Activated CD4-positive, alpha-beta memory T cell treated with anti-CD3 and anti-CD28 coated beads for 36 hours (primary cell): ENCODE measurements at regions not wholly inside any gene's neighbourhood (a gene's known extent, or its start where the extent isn't known, plus 50 kb on each side); places are given as distances from the start of the nearest gene placed in this dataset.
"Not testable (repeated sequence)": the region's sequence is repeated elsewhere in the genome, so short reads cannot be mapped to it uniquely, and the experiment has no call there.

Experiments
- CTCF ChIA-PET: fragments of 350-600 bp; sonication (Branson Sonifier 250); formaldehyde crosslinking; loops from one replicate; lab custom pipeline; 2021; ENCODE audit warnings: antibody characterized with exemption, inconsistent platforms; lab: Charles Lee
- POLR2A ChIA-PET: fragments of 350-600 bp; sonication (Branson Sonifier 250); formaldehyde crosslinking; loops from one replicate; lab custom pipeline; 2021; ENCODE audit warnings: antibody characterized with exemption; lab: Charles Lee
- DNase-seq: peaks from one replicate; pipeline ENCODE4 v3.0.0-alpha.2; 2020
- H3K27ac Mint-ChIP-seq: one replicate; pipeline ENCODE4 v1.8.0; 2021; ENCODE audit warnings: mixed read lengths
- H3K27me3 Mint-ChIP-seq: one replicate; pipeline ENCODE4 v1.8.0; 2021; ENCODE audit warnings: mixed read lengths
- H3K36me3 Mint-ChIP-seq: one replicate; pipeline ENCODE4 v1.8.0; 2021; ENCODE audit warnings: mixed read lengths
- H3K4me1 Mint-ChIP-seq: one replicate; pipeline ENCODE4 v1.8.0; 2021; ENCODE audit warnings: low read depth, mixed read lengths
- H3K4me3 Mint-ChIP-seq: one replicate; pipeline ENCODE4 v1.8.0; 2021; ENCODE audit warnings: mild to moderate bottlenecking, mixed read lengths
- H3K9me3 Mint-ChIP-seq: one replicate; pipeline ENCODE4 v1.8.0; 2021; ENCODE audit warnings: mixed read lengths
- intact Hi-C: fragments of 100-400 bp; cut with micrococcal nuclease; formaldehyde crosslinking; loops from one replicate; pipeline ENCODE4 v1.15.1; 2023

DNA sequence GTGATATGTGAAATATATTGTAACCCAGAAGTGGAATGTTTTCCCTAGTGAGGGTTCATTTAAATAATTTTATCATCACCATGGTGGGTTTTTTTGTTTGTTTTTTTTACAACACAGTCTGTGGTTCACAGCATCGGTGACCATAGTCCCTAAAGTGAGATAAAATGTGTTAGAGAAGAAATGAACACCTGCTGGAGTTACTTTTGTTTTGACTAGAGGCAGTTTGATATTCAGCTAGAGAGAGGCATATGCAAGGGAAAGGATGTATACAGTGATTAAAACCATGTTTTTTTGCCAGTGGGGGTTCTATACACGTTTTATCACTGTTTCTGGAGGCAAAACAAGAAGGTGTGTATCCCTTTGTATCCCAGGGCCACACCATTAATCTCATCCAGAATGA is 541.5 kb downstream of the PCDH7 start:
- Mint-ChIP-seq H3K4me1 (no peaks in the 10 kb centered on the region), H3K27me3 (no peaks in the 10 kb centered on the region), H3K36me3 (no peaks in the 10 kb centered on the region), H3K27ac (no peak overlapping the region), H3K9me3 (peaks cover 21% of the 10 kb centered on the region), H3K4me3 (no peak overlapping the region)
- intact Hi-C loops: no loop called here
- ChIA-PET POLR2A (no interaction called here), CTCF (no interaction called here)
- no peak for DNase-seq

DNA sequence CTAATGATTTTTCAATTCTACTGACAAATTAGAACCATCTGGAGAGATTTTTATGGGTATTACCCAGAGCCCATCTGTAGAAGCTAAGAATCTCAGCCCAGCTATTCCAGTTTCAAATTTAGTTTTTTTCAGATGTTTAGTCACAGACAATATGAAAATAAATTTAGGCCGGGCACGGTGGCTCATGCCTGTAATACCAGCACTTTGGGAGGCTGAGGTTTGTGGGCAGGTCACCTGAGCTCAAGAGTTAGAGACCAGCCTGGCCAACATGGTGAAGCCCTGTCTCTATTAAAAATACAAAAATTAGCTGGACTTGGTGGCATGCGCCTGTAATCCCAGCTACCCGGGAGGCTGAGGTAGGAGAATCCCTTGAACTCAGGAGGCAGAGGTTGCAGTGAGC is 545.9 kb downstream of the PCDH7 start:
- H3K4me1 Mint-ChIP-seq, H3K27ac Mint-ChIP-seq, H3K4me3 Mint-ChIP-seq, H3K9me3 Mint-ChIP-seq, H3K27me3 Mint-ChIP-seq, POLR2A ChIA-PET, intact Hi-C loops, H3K36me3 Mint-ChIP-seq, DNase-seq, CTCF ChIA-PET: not testable (repeated sequence)

DNA sequence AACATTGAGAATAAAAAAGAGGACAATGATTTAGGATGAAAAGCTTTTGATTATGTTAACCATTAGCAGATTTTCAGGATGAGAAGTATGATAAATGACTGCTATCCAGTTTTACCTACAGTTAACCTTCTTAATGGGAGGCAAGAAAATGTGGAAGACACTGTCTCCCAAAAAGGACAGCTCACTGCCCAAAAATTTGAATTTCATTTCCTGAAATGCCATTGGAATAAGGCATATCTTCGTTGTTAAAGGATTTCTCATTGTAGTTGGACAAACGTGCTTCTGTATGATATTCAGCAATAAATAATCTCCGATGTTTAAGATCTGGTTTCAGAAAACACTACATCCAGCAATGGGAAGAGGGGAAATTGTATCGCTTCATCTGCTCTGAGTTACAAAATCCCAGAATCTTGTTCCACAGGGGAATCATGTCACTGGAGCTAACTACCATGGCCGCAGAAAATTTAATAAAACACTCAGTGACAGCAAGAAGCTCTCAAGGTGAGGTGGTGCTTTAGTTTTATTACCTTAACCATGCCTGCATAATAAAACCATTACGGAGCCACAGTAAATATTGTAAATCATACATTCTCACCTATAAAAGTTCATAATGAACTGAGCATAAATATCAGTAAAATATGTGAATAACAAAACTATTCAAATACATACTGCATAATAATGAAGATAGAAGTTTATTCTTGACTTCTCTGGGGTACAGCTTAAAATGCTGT is 552.3 kb downstream of the PCDH7 start:
- H3K27ac Mint-ChIP-seq: no peak overlapping the region
- POLR2A ChIA-PET: no interaction called here
- H3K4me3 Mint-ChIP-seq: no peak overlapping the region
- H3K4me1 Mint-ChIP-seq: no peaks in the 10 kb centered on the region
- no peak for DNase-seq
- peaks cover 3% of the 10 kb centered on the region for H3K9me3 Mint-ChIP-seq
- no peaks in the 10 kb centered on the region for H3K36me3 Mint-ChIP-seq
- CTCF ChIA-PET: no interaction called here
- intact Hi-C loops: no loop called here
- H3K27me3 Mint-ChIP-seq: no peaks in the 10 kb centered on the region

DNA sequence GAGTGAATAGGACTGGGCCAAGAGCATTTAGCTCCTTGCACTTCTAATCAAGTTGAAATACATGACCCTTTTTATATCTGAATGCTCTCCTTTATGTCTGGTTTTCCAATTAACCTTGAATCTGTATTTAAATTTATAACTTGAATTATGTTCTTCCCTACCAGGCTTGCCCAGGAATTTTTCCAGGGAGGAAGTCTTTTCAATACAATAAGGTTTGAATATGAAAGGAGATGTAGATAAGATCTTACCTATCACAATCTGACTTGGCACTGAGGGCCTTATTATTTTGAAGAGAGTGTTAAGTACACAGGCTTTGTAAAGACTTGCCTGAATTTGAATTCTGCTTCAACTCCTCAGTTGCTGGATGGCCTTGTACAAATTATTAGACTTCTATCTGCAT is 555.7 kb downstream of the PCDH7 start:
- Mint-ChIP-seq H3K4me1 (no peaks in the 10 kb centered on the region), H3K4me3 (no peak overlapping the region), H3K36me3 (no peaks in the 10 kb centered on the region), H3K9me3 (peaks cover 8% of the 10 kb centered on the region), H3K27ac (no peak overlapping the region), H3K27me3 (no peaks in the 10 kb centered on the region)
- POLR2A ChIA-PET: no interaction called here
- CTCF ChIA-PET: no interaction called here
- intact Hi-C loops: no loop called here
- no peak for DNase-seq

DNA sequence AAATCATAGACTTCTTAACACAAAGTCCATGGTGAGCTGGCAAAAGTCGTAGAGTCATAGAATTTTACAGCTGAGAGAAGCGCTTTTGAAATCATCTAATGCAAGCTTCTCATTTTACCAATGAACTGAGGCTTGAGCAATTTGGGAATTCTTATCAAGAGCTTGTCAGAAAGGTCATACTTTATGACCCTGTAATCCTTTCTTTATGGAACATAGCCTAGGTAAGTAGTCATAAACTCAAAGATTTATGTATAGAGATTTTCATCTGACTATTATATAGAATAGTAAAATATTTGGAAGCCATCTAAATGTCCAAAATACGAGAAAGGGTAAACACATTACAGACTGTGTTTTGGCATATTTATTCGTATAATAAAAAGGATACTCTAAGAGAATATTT is 563.5 kb downstream of the PCDH7 start:
- CTCF ChIA-PET: no interaction called here
- Mint-ChIP-seq H3K4me1 (no peaks in the 10 kb centered on the region), H3K4me3 (no peak overlapping the region), H3K27ac (no peak overlapping the region), H3K27me3 (no peaks in the 10 kb centered on the region), H3K9me3 (peaks cover 22% of the 10 kb centered on the region), H3K36me3 (no peaks in the 10 kb centered on the region)
- POLR2A ChIA-PET: no interaction called here
- intact Hi-C loops: no loop called here
- DNase-seq: no peak

DNA sequence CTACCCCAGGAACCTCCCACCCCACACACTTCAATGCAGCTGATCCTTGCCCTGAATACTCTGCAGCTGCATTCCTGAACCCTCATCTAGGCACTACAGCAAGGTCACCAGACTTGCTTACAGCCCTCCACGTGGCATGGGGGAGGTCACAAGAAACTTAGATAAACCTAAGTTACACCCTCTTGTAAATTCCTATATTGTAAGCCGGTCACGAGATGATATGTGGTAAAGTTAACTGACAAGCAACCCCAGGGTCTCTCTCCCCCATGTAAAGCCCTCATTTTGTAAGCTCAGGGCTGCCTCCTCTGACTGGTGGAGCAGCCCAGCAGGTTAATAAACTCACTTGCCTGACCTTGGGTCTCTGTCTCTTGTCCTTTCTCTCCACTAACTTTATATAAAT is 570.7 kb downstream of the PCDH7 start:
- ChIA-PET CTCF (no interaction called here), POLR2A (no interaction called here)
- intact Hi-C loops: no loop called here
- Mint-ChIP-seq H3K36me3 (no peaks in the 10 kb centered on the region), H3K27ac (no peak overlapping the region), H3K27me3 (no peaks in the 10 kb centered on the region), H3K4me1 (no peaks in the 10 kb centered on the region), H3K9me3 (peaks cover 27% of the 10 kb centered on the region), H3K4me3 (no peak overlapping the region)
- DNase-seq: no peak

DNA sequence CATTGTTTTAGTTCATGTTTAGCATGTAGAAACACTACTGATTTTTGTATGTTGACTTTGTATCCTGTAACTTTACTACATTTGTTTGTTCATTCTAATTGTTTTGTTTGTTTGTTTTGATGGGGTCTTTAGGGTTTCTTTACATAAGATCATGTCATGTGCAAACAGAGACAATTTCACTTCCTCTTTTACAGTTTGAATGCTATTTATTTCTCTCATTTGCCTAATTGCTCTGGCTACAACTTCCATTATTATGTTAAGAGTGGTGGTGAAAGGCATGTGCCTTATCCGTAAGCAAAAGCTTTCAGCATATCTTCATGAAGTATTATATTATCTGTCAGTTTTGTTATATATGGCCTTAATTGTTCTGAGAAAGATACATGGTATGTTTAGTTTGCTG is 571.1 kb downstream of the PCDH7 start:
- no peaks in the 10 kb centered on the region for H3K27me3 Mint-ChIP-seq
- CTCF ChIA-PET: no interaction called here
- H3K4me3 Mint-ChIP-seq: no peak overlapping the region
- intact Hi-C loops: no loop called here
- POLR2A ChIA-PET: no interaction called here
- H3K36me3 Mint-ChIP-seq: no peaks in the 10 kb centered on the region
- no peak for DNase-seq
- H3K27ac Mint-ChIP-seq: no peak overlapping the region
- no peaks in the 10 kb centered on the region for H3K4me1 Mint-ChIP-seq
- peaks cover 25% of the 10 kb centered on the region for H3K9me3 Mint-ChIP-seq

DNA sequence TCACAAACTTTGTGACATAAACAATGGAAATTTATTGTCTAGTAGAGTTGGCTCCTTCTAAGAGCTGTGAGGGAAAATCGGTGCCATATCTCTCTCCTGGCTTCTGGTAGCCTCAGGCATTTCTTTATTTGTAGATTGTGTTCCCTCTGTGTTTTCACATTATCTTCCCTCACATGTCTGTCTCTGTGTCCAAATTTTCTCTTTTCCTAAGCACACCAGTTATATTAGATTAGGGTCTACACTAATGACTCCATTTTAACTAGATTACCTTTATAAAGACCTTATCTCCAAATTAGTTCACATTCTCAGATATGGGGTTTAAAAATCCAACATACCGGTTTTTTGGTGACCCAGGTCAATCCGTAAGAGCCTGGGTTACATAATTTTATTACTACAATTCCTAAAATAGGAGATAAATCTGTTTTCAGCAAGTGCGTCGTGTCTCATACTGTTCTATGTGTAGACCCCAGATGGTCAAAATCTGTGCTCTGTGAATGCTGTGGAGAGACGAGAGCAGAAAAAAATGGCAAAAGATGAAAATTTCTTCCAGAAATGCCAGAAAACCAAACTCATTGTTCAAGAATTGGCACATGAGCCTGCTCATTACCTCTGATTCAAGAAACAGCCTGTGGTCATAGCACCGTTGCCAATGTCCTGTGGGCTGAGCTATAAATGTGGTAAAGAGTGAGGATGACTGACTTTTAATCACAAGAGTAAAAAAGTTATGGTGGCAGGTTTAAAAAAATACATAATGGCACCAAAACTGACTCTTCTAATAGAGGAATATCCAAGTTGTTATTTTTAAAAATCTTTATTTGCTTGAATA is 574.7 kb downstream of the PCDH7 start:
- no peak for DNase-seq
- Mint-ChIP-seq H3K27me3 (no peaks in the 10 kb centered on the region), H3K4me3 (no peak overlapping the region), H3K36me3 (no peaks in the 10 kb centered on the region), H3K27ac (no peak overlapping the region), H3K9me3 (peaks cover 19% of the 10 kb centered on the region), H3K4me1 (no peaks in the 10 kb centered on the region)
- ChIA-PET CTCF (no interaction called here), POLR2A (no interaction called here)
- intact Hi-C loops: no loop called here

DNA sequence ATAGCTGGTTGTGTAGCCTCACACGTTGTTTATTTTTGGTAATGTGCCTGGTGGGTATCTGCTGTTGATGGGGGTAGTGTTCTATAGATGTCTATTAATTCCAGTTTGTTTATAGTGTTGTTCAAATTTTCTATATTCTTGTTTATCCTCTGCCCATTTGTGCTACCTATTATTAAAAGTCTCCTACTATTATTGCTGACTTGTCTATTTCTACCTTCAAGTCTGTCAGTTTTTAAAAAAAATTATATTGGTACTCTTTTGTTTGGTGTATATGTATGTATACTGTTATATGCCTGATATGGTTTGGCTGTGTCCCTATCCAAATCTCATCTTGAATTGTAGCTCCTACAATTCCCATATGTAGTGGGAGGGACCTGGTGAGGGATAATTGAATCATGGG is 578.6 kb downstream of the PCDH7 start:
- no peak overlapping the region for H3K4me3 Mint-ChIP-seq
- no peak overlapping the region for H3K27ac Mint-ChIP-seq
- intact Hi-C loops: no loop called here
- no peak for DNase-seq
- peaks cover 3% of the 10 kb centered on the region for H3K9me3 Mint-ChIP-seq
- H3K4me1 Mint-ChIP-seq: no peaks in the 10 kb centered on the region
- CTCF ChIA-PET: no interaction called here
- POLR2A ChIA-PET: no interaction called here
- no peaks in the 10 kb centered on the region for H3K27me3 Mint-ChIP-seq
- no peaks in the 10 kb centered on the region for H3K36me3 Mint-ChIP-seq

DNA sequence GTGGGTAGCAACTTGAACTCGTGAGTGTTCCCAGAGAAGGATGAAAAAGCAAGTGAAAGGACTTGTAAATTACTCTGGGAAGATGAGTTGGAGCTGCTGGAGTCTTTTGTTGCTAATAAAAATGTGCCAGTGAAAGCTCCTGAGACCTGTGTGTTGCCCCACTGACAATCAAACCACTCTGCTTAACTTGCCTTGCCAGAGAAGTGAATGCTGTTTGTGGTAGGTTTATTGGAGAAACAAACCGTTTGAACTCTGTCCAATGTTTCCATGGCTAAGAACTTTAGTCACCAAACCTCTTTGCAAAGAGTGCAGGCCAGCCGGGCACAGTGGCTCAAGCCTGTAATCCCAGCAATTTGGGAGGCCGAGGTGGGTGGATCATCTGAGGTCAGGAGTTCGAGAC is 586.9 kb downstream of the PCDH7 start:
- intact Hi-C loops: no loop called here
- Mint-ChIP-seq H3K27ac (no peak overlapping the region), H3K4me1 (no peaks in the 10 kb centered on the region), H3K9me3 (peaks cover 22% of the 10 kb centered on the region), H3K36me3 (no peaks in the 10 kb centered on the region), H3K27me3 (no peaks in the 10 kb centered on the region), H3K4me3 (no peak overlapping the region)
- ChIA-PET POLR2A (no interaction called here), CTCF (no interaction called here)
- no peak for DNase-seq

DNA sequence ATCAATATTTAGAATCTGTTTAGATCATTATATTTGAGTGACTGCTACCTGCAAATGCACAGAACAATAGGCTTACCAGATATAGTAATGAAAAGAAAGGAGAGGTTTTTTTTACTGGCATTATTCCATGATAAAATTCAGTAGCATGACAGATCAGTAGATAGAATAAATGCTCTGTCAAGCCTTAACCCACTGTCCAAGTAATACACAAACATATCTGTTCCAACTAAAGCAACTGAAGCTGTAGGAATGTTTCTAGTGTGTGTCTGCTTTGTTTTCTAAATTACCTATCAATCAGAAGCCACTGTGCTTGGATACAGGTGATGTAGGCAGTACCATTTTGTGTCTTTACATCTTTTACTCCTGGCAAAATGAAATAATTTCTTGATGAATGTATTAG is 604.6 kb downstream of the PCDH7 start:
- no peak overlapping the region for H3K27ac Mint-ChIP-seq
- H3K36me3 Mint-ChIP-seq: no peaks in the 10 kb centered on the region
- H3K9me3 Mint-ChIP-seq: peaks cover 4% of the 10 kb centered on the region
- H3K27me3 Mint-ChIP-seq: no peaks in the 10 kb centered on the region
- POLR2A ChIA-PET: no interaction called here
- no peak overlapping the region for H3K4me3 Mint-ChIP-seq
- DNase-seq: no peak
- no peaks in the 10 kb centered on the region for H3K4me1 Mint-ChIP-seq
- intact Hi-C loops: no loop called here
- CTCF ChIA-PET: no interaction called here

DNA sequence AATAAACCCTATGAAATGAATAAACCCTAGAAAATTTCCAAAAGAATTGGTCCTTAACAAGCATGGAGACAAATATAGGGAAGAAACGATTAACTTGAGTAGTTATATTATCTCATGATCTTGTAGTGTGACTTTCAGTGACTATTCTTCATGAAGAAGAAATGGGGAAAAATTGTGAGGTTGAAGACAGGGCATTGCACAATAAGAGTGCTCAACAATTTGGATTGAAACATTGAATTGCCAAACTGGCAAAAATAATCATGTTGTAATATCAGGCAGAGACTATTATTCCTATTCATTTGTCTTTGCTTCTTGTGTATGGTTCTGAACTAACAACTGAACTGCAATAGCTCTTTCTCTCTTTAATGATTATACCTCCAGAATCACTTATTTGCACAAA is 605.1 kb downstream of the PCDH7 start:
- intact Hi-C loops: no loop called here
- Mint-ChIP-seq H3K4me1 (no peaks in the 10 kb centered on the region), H3K27ac (no peak overlapping the region), H3K9me3 (peaks cover 7% of the 10 kb centered on the region), H3K36me3 (no peaks in the 10 kb centered on the region), H3K4me3 (no peak overlapping the region), H3K27me3 (no peaks in the 10 kb centered on the region)
- ChIA-PET CTCF (no interaction called here), POLR2A (no interaction called here)
- no peak for DNase-seq

DNA sequence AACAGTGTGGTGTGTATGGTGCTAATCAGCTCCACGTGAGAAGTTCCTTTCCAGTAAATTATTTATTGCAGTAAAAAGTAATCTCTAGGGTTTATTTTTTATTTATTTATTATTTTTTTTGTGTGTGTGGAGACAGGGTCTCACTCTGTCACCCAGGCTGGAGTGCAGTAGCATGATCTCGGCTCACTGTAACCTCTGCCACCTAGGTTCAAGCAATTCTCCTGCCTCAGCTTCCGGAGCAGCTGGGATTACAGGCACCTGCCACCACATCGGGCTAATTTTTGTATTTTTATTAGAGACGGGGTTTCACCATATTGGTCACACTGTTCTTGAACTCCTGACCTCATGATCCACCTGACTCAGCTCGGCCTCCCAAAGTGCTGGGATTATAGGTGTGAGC is 606.9 kb downstream of the PCDH7 start:
- no peaks in the 10 kb centered on the region for H3K36me3 Mint-ChIP-seq
- POLR2A ChIA-PET: no interaction called here
- H3K4me3 Mint-ChIP-seq: no peak overlapping the region
- intact Hi-C loops: no loop called here
- no peaks in the 10 kb centered on the region for H3K4me1 Mint-ChIP-seq
- DNase-seq: no peak
- CTCF ChIA-PET: no interaction called here
- no peaks in the 10 kb centered on the region for H3K27me3 Mint-ChIP-seq
- peaks cover 5% of the 10 kb centered on the region for H3K9me3 Mint-ChIP-seq
- H3K27ac Mint-ChIP-seq: no peak overlapping the region
